ENCODE measurements at regions not wholly inside any gene's neighbourhood (a gene's known extent, or its start where the extent isn't known, plus 50 kb on each side); places are given as distances from the start of the nearest gene placed in this dataset.

- Histone ChIP-seq H3K27me3 (ENCODE audit: control insufficient read depth in 2 of 2, insufficient read depth in 2 of 2, low read length in 2 of 2) (no peaks in the 10 kb centered on the region), H3K4me3 (no peak overlapping the region), H3K9ac (ENCODE audit: insufficient read depth in 1 of 2, low read depth in 2 of 2, low read length in 2 of 2) (no peak overlapping the region), H3K36me3 (ENCODE audit: control insufficient read depth, insufficient read depth, low read length) (no peaks in the 10 kb centered on the region), H3K9me1 (ENCODE audit: control insufficient read depth, insufficient read depth, low read length) (no peaks in the 10 kb centered on the region), H2AFZ (ENCODE audit: low read depth, low read length) (no peak overlapping the region), H3K27ac (ENCODE audit: extremely low read depth, low read depth, low read length) (no peak overlapping the region), H4K20me1 (replicated peaks; ENCODE audit: control insufficient read depth, insufficient read depth, low read length) (no peaks in the 10 kb centered on the region), H3K4me2 (ENCODE audit: insufficient read depth, low read length) (no peak overlapping the region), H3K4me1 (replicated peaks in 1 of 2; ENCODE audit: control insufficient read depth in 2 of 2, insufficient read depth in 2 of 2, low read length in 2 of 2) (0 out of 5 replicates have a peak, but pooled peaks cover 0 to 4% of the 10 kb centered on the region in 2 experiments), H3K79me2 (ENCODE audit: control insufficient read depth, insufficient read depth, low read length) (no peaks in the 10 kb centered on the region), H3K9me3 (replicated peaks; ENCODE audit: control insufficient read depth, insufficient read depth, low read depth, low read length) (no peaks in the 10 kb centered on the region)
- TF ChIP-seq NR2C2 (CRISPR knock-in tag; IDR thresholded peaks at IDR 0.05) (no peak), NR2C2 (tag; IDR thresholded peaks at IDR 0.05) (no peak), PHF20 (IDR thresholded peaks at IDR 0.05; ENCODE audit: partially characterized antibody) (no peak)
- in situ Hi-C loops (cut with MboI) (no loop called here), intact Hi-C loops (cut with micrococcal nuclease) (no loop called here)
- CTCF ChIA-PET (ENCODE audit: low intra/inter-chr PET ratio), result no interaction called here
- POLR2A ChIA-PET, result no interaction called here
- FAIRE-seq (no peak), ATAC-seq (no peak), DNase-seq (ENCODE audit: extremely low read depth in 1 of 4, low spot score in 3 of 4) (no peak)
- BruUV-seq (replicated peaks), result no TSS peak
- WGBS (ENCODE audit: insufficient coverage, low coverage, missing lambda C conversion rate), result 27% methylated on average over 4 of the region's 4 CpGs
These were observed 274.5 kb downstream of the RAB28 start for GRCh38 chr4:13209600-13209999.

GRCh38 chr4:13208558-13209193 is 275.5 kb downstream of the RAB28 start:
- Histone ChIP-seq H3K27ac (ENCODE audit: extremely low read depth, low read depth, low read length) (no peak overlapping the region), H3K36me3 (ENCODE audit: control insufficient read depth, insufficient read depth, low read length) (no peaks in the 10 kb centered on the region), H3K4me1 (replicated peaks in 1 of 2; ENCODE audit: control insufficient read depth in 2 of 2, insufficient read depth in 2 of 2, low read length in 2 of 2) (0 out of 5 replicates have a peak, but pooled peaks cover 0 to 4% of the 10 kb centered on the region in 2 experiments), H2AFZ (ENCODE audit: low read depth, low read length) (no peak overlapping the region; the same call in 1 of the 2 replicates), H3K4me2 (ENCODE audit: insufficient read depth, low read length) (peak overlapping the region; percentile 12; the same call in 1 of the 2 replicates), H3K9me1 (ENCODE audit: control insufficient read depth, insufficient read depth, low read length) (no peaks in the 10 kb centered on the region), H3K4me3 (no peak overlapping the region), H3K9me3 (replicated peaks; ENCODE audit: control insufficient read depth, insufficient read depth, low read depth, low read length) (no peaks in the 10 kb centered on the region), H3K27me3 (ENCODE audit: control insufficient read depth in 2 of 2, insufficient read depth in 2 of 2, low read length in 2 of 2) (no peaks in the 10 kb centered on the region), H3K79me2 (ENCODE audit: control insufficient read depth, insufficient read depth, low read length) (no peaks in the 10 kb centered on the region), H3K9ac (ENCODE audit: insufficient read depth in 1 of 2, low read depth in 2 of 2, low read length in 2 of 2) (no peak overlapping the region), H4K20me1 (replicated peaks; ENCODE audit: control insufficient read depth, insufficient read depth, low read length) (no peaks in the 10 kb centered on the region)
- in situ Hi-C loops (cut with MboI), result no loop called here
- 35% methylated on average over 3 of the region's 3 CpGs for WGBS (ENCODE audit: insufficient coverage, low coverage, missing lambda C conversion rate)
- ChIA-PET CTCF (ENCODE audit: low intra/inter-chr PET ratio) (no interaction called here), POLR2A (no interaction called here)
- peak; percentile 70 for ATAC-seq
- BruUV-seq (replicated peaks), result no TSS peak
- FAIRE-seq, result peak; percentile 26
- DNase-seq (ENCODE audit: extremely low read depth in 1 of 4, low spot score in 3 of 4), result peak in 3 of 4 experiments; percentile 20 to 31 (median 22)
- intact Hi-C loops (cut with micrococcal nuclease), result no loop called here
- TF ChIP-seq HDAC2 (IDR thresholded peaks at IDR 0.05) (peak; percentile 69; the same call in 1 of the 2 replicates), E4F1 (CRISPR knock-in tag; IDR thresholded peaks at IDR 0.05; ENCODE audit: borderline replicate concordance) (no peak), CHD4 (IDR thresholded peaks at IDR 0.05; ENCODE audit: insufficient read depth, insufficient replicate concordance, low read depth, low read length, poor library complexity, severe bottlenecking) (peak; percentile 48), GTF2A2 (tag; IDR thresholded peaks at IDR 0.05) (no peak), E2F4 (CRISPR knock-in tag; IDR thresholded peaks at IDR 0.05; ENCODE audit: low read depth) (no peak), MAFK (IDR thresholded peaks at IDR 0.05; ENCODE audit: low read length) (peak; percentile 97), MAFG (tag; conservative IDR thresholded peaks at IDR 0.05) (peak; percentile 99), ZNF785 (CRISPR knock-in tag; IDR thresholded peaks at IDR 0.05) (no peak), ADNP (tag; IDR thresholded peaks at IDR 0.05) (0 out of 2 replicates have a peak, but pooled peaks have one; percentile 43), ZNF347 (CRISPR knock-in tag; IDR thresholded peaks at IDR 0.05; ENCODE audit: low read depth) (no peak)

All from K562 (cell line).